ENCODE measurements at regions not wholly inside any gene's neighbourhood (a gene's known extent, or its start where the extent isn't known, plus 50 kb on each side); places are given as distances from the start of the nearest gene placed in this dataset.
"Not testable (repeated sequence)": the region's sequence is repeated elsewhere in the genome, so short reads cannot be mapped to it uniquely, and the experiment has no call there.

DNA sequence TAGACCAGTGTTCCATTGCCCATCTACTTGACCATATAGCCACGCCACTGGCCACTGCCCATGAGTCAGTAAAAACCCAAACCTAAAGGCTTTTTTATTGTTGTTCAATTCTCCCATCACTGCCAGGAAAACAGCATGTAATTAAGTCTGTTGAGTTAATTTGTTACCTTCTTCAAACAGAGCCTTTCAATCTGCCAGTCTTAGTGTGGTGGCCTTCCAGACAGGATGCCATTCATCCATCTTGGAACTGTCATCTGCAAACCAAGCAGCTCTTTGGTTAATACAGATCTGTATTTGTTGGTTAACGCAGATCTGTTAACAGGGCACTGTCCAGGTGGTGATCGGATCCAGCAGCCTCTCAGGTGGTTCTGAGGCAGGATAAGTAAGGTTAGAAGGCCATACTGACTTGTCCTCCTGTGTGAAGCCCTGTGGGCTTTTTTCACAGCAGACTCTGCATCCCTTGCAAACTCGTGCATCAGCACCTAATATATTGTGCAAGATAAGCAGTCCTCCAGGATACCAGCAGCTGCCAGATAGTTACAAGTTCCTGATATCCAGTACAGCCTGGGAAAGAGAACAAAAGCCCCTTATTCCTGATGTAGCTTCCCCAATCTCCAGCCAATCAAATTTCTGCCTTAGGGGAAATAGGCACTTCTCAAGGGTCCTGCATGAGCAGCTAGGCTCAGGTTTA is 59.1 kb upstream of the DHRS4 start:
- no peak overlapping the region for H3K4me3 Mint-ChIP-seq
- peaks cover 5% of the 10 kb centered on the region for H3K36me3 Mint-ChIP-seq
- no peak for ATAC-seq
- peaks cover 3% of the 10 kb centered on the region for H3K9me3 Mint-ChIP-seq
- no peaks in the 10 kb centered on the region for H3K4me1 Mint-ChIP-seq
- peaks cover 24% of the 10 kb centered on the region for H3K27me3 Mint-ChIP-seq
- no peak overlapping the region for H3K27ac Mint-ChIP-seq

DNA sequence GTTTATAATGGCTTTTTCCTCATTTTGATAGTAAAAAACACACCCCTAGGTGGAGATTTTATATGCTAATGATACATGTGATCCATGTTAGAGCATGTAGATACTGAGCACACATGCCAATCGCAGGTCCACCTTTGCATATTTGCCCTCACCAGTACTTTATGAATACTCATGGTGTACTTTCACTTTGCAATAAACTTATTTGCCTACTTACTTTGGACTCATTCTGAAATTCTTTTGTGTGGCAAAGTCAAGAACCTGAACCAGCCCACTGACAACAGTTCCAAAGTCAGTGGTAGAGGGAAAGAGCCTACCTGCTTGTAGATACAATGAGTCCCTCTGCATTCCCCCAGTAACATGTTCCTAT is 58.5 kb upstream of the DHRS4 start:
- Mint-ChIP-seq H3K4me3 (no peak overlapping the region), H3K27me3 (peaks cover 21% of the 10 kb centered on the region), H3K4me1 (no peaks in the 10 kb centered on the region), H3K36me3 (peaks cover 5% of the 10 kb centered on the region), H3K9me3 (peaks cover 3% of the 10 kb centered on the region), H3K27ac (no peak overlapping the region)
- ATAC-seq: no peak

DNA sequence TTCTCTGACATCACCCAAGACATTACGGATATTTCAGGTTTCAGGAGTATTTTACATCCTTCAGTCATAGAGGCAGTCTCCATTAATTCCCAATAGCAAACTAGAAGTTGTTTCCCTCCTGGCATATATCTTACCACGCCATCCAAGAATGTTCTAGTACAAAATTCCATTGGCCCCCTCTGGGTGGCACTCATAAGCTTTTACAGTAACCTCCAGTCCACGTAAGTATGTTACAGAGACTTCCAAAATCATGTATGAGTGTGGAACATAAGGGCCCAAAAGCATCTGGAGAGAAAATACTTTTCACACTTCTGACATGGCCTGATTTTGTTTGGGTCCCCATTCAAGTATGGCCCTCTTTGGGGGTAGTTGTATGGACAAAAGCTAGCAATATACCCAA is 58.1 kb upstream of the DHRS4 start:
- ATAC-seq: no peak
- Mint-ChIP-seq H3K27ac (no peak overlapping the region), H3K36me3 (peaks cover 5% of the 10 kb centered on the region), H3K27me3 (peaks cover 20% of the 10 kb centered on the region), H3K4me3 (no peak overlapping the region), H3K4me1 (no peaks in the 10 kb centered on the region), H3K9me3 (peaks cover 3% of the 10 kb centered on the region)

DNA sequence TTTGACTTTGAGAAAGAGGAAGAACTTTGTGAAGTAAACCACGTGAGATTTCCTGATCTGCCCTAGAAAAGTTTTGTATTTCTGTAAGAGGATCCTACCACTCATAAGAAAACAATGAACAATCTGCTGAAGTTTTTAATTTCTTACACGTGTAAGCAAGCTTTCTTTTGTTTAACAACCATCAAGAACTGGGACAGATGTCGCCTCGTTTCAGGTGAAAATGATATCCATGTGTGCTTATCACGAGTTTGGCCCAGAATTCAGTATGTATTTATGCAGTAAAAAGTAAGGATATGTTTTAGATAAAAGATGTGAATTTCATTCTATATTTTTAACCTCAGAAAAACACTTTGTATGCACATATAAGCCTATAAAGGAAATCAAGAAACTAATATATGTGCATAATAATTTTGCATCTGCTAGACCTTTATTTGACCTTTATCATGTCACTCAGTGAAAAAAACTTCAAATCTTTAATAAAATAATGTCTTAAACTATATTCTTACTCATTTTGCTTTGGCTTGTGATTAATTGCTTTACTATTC is 56.9 kb upstream of the DHRS4 start:
- peaks cover 3% of the 10 kb centered on the region for H3K9me3 Mint-ChIP-seq
- ATAC-seq: no peak
- H3K36me3 Mint-ChIP-seq: peaks cover 5% of the 10 kb centered on the region
- H3K4me1 Mint-ChIP-seq: no peaks in the 10 kb centered on the region
- peaks cover 21% of the 10 kb centered on the region for H3K27me3 Mint-ChIP-seq
- no peak overlapping the region for H3K4me3 Mint-ChIP-seq
- no peak overlapping the region for H3K27ac Mint-ChIP-seq

DNA sequence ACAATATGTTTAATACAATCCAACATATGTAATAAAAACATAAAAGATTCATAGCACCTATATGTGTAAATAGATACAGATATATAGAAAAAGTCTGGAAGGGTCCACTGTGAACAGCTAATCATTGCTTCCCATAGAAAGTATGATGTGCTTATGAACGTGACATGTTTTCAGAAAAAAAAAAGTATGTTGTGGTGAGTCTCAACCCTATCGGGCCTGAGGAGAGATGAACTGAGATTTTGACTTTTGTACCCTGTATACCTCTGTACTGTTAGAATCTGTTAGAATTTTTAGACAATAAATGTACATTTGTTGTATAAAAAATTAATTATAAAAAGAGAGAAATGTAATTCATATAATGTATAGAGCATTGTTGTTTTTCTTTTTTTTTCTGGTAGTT is 56.3 kb upstream of the DHRS4 start:
- H3K9me3 Mint-ChIP-seq, H3K27ac Mint-ChIP-seq, H3K4me3 Mint-ChIP-seq, ATAC-seq, H3K4me1 Mint-ChIP-seq, H3K36me3 Mint-ChIP-seq: not testable (repeated sequence)
- peaks cover 21% of the 10 kb centered on the region for H3K27me3 Mint-ChIP-seq

DNA sequence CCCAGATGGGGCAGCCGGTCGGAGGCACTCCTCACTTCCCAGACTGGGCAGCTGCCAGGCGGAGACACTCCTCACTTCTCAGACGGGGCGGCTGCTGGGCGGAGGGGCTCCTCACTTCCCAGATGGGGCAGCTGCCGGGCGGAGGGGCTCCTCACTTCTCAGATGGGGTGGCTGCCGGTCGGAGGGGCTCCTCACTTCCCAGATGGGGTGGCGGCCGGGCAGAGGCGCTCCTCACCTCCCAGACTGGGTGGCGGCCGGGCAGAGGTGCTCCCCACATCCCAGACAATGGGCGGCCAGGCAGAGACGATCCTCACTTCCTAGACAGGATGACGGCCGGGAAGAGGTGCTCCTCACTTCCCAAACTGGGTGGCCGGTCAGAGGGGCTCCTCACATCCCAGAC is 55.2 kb upstream of the DHRS4 start:
- H3K27ac Mint-ChIP-seq, ATAC-seq, H3K36me3 Mint-ChIP-seq, H3K4me3 Mint-ChIP-seq, H3K9me3 Mint-ChIP-seq, H3K4me1 Mint-ChIP-seq: not testable (repeated sequence)
- H3K27me3 Mint-ChIP-seq: peaks cover 21% of the 10 kb centered on the region

DNA sequence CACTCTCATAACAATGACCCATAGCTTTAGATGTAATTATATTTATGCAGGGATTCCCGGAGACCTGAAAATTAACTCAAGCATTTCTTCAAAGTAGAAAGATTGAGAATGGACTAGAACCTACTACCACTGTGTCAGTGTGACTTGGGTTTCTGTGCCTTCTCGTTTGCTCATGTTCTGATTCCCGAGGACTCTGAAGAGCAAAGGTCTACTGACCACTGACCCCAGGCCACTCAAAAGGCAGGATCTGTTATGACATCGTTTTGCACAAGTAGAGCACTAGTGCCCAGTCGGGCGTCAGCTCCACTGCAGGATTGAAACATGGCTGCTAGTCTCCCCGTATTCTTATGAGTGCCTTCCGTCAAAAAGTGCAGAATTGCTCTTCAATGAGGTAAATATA is 53.8 kb upstream of the DHRS4 start:
- Mint-ChIP-seq H3K4me1 (no peaks in the 10 kb centered on the region), H3K4me3 (no peak overlapping the region), H3K27me3 (peaks cover 21% of the 10 kb centered on the region), H3K27ac (no peak overlapping the region), H3K9me3 (peaks cover 3% of the 10 kb centered on the region), H3K36me3 (peaks cover 5% of the 10 kb centered on the region)
- ATAC-seq: no peak

DNA sequence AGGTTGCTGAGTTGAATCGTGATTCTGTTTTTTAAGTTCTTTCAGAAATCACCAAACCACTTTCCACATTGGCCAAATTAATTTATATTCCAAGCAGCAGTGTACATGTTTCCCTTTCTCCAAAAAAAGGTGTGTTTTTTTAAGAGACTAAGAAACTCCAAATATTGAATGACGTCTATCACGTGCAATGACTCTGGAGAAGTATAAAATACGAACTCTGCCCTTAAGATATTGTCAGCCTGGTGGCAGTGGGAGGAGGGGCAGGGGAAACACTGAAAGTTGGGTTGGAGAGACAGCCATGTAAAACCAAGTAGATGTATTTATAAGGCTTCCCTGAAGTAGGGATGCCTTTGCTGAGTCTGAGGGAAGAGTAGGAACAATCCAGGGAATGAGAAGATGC is 50.1 kb upstream of the DHRS4 start:
- Mint-ChIP-seq H3K27me3 (peaks cover 37% of the 10 kb centered on the region), H3K4me3 (no peak overlapping the region), H3K36me3 (peaks cover 5% of the 10 kb centered on the region), H3K4me1 (no peaks in the 10 kb centered on the region), H3K9me3 (peaks cover 3% of the 10 kb centered on the region), H3K27ac (no peak overlapping the region)
- no peak for ATAC-seq

Measured in stimulated activated memory B cell treated with anti-CD40 and anti-IgM and Interleukin-4, amounts not matched to agents 10 μg/mL and 1 μg/mL and 100 μg/mL, for 72 hours (primary cell).